Liver (tissue), 3 donors: ENCODE measurements at regions not wholly inside any gene's neighbourhood (a gene's known extent, or its start where the extent isn't known, plus 50 kb on each side); places are given as distances from the start of the nearest gene placed in this dataset.

ENCODE experiments used
- ATF3 ChIP-seq: IDR thresholded peaks from 2 replicates; pipeline ENCODE4 v1.6.1; 2016; ENCODE audit warnings: antibody characterized with exemption
- EGR1 ChIP-seq, 2 donors: IDR thresholded peaks; 2 replicates each; pipeline ENCODE4 v1.6.1; 2016 to 2018; ENCODE audit warnings: antibody characterized with exemption in 2 of 2, low read depth in 2 of 2
- FOXA1 ChIP-seq: IDR thresholded peaks from 2 replicates; pipeline ENCODE4 v1.6.1; 2016; ENCODE audit warnings: antibody characterized with exemption
- FOXA2 ChIP-seq: IDR thresholded peaks from 2 replicates; pipeline ENCODE4 v1.6.1; 2016; ENCODE audit warnings: antibody characterized with exemption
- RAD21 ChIP-seq, 2 donors: IDR thresholded peaks; 2 replicates each; pipeline ENCODE4 v1.6.1; 2016; ENCODE audit warnings: antibody characterized with exemption in 2 of 2, mild to moderate bottlenecking in 2 of 2
- REST ChIP-seq: IDR thresholded peaks from 2 replicates; pipeline ENCODE4 v1.6.1; 2016; ENCODE audit warnings: antibody characterized with exemption, mild to moderate bottlenecking
- SP1 ChIP-seq: IDR thresholded peaks from 2 replicates; pipeline ENCODE4 v1.6.1; 2018; ENCODE audit warnings: antibody characterized with exemption, mild to moderate bottlenecking
- YY1 ChIP-seq: IDR thresholded peaks from 2 replicates; pipeline ENCODE4 v1.6.1; 2016; ENCODE audit warnings: antibody characterized with exemption, mild to moderate bottlenecking
- TF ChIP-seq, protein P1 (sequence below): fragments of 150-350 bp; IDR thresholded peaks from 2 replicates; pipeline ENCODE4 v1.5.1; 2017; ENCODE audit warnings: improper control_type of control experiment, low read depth, low read length; ENCODE audit not compliant: missing input control
- TF ChIP-seq, protein P2 (sequence below): IDR thresholded peaks from 2 replicates; pipeline ENCODE4 v1.6.1; 2016; ENCODE audit warnings: antibody characterized with exemption
- donor health status: healthy.
- donor health status: healthy.

GRCh38 chr1:219523411-219523810, 89.5 kb downstream of the ZC3H11B start:
- TF ChIP-seq YY1 (no peak), REST (no peak), ATF3 (no peak), SP1 (no peak), EGR1 (IDR thresholded peaks at IDR 0.05; ENCODE audit: low read depth in 2 of 2) (no peak), RAD21 (IDR thresholded peaks at IDR 0.05) (no peak), FOXA1 (no peak), FOXA2 (no peak)
- TF ChIP-seq, protein P1, sequence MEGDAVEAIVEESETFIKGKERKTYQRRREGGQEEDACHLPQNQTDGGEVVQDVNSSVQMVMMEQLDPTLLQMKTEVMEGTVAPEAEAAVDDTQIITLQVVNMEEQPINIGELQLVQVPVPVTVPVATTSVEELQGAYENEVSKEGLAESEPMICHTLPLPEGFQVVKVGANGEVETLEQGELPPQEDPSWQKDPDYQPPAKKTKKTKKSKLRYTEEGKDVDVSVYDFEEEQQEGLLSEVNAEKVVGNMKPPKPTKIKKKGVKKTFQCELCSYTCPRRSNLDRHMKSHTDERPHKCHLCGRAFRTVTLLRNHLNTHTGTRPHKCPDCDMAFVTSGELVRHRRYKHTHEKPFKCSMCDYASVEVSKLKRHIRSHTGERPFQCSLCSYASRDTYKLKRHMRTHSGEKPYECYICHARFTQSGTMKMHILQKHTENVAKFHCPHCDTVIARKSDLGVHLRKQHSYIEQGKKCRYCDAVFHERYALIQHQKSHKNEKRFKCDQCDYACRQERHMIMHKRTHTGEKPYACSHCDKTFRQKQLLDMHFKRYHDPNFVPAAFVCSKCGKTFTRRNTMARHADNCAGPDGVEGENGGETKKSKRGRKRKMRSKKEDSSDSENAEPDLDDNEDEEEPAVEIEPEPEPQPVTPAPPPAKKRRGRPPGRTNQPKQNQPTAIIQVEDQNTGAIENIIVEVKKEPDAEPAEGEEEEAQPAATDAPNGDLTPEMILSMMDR, result no peak
- TF ChIP-seq, protein P2, sequence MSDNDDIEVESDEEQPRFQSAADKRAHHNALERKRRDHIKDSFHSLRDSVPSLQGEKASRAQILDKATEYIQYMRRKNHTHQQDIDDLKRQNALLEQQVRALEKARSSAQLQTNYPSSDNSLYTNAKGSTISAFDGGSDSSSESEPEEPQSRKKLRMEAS, result no peak
